ENCODE measurements at regions not wholly inside any gene's neighbourhood (a gene's known extent, or its start where the extent isn't known, plus 50 kb on each side); places are given as distances from the start of the nearest gene placed in this dataset.

GRCh38 chr18:41805341-41805740, 149.7 kb upstream of the PIK3C3 start:
- TF ChIP-seq, protein P1, sequence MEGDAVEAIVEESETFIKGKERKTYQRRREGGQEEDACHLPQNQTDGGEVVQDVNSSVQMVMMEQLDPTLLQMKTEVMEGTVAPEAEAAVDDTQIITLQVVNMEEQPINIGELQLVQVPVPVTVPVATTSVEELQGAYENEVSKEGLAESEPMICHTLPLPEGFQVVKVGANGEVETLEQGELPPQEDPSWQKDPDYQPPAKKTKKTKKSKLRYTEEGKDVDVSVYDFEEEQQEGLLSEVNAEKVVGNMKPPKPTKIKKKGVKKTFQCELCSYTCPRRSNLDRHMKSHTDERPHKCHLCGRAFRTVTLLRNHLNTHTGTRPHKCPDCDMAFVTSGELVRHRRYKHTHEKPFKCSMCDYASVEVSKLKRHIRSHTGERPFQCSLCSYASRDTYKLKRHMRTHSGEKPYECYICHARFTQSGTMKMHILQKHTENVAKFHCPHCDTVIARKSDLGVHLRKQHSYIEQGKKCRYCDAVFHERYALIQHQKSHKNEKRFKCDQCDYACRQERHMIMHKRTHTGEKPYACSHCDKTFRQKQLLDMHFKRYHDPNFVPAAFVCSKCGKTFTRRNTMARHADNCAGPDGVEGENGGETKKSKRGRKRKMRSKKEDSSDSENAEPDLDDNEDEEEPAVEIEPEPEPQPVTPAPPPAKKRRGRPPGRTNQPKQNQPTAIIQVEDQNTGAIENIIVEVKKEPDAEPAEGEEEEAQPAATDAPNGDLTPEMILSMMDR (IDR thresholded peaks at IDR 0.05) = no peak
- no peak for TF ChIP-seq POLR2AphosphoS5 (IDR thresholded peaks at IDR 0.05)
- TF ChIP-seq POLR2A (IDR thresholded peaks at IDR 0.05) = no peak
- TF ChIP-seq EP300 (IDR thresholded peaks at IDR 0.05) = no peak
